IMR-90 (cell line): ENCODE measurements at regions not wholly inside any gene's neighbourhood (a gene's known extent, or its start where the extent isn't known, plus 50 kb on each side); places are given as distances from the start of the nearest gene placed in this dataset.

ENCODE experiments used
- ATAC-seq: fragments of 200-7000 bp; cut with Tn5 transposase; 2 replicates; pipeline ENCODE4 v1.9.1; 2020; ENCODE audit warnings: low read depth, mild to moderate bottlenecking, moderate library complexity
- BruUV-seq: library from RNA; stranded (reverse); fragments of 400-500 nt; replicated peaks from 2 replicates; lab custom pipeline; 2021; lab: Mats Ljungman, UMichigan
- CTCF ChIA-PET: fragments of 300-600 bp; formaldehyde crosslinking; extraction: SDS; loops from one replicate; lab custom pipeline; 2021; ENCODE audit warnings: antibody characterized with exemption; lab: Yijun Ruan, JAX
- POLR2A ChIA-PET: fragments of 300-600 bp; sonication (Branson Sonifier 250); formaldehyde crosslinking; loops from one replicate; lab custom pipeline; 2022; ENCODE audit warnings: antibody characterized with exemption; ENCODE audit not compliant: unreplicated experiment; lab: Charles Lee
- DNase-seq: peaks from one replicate; pipeline ENCODE4 v3.0.0; 2013
- H2AFZ ChIP-seq: replicated peaks from 2 replicates; pipeline ENCODE3; 2013; ENCODE audit warnings: low read length, mild to moderate bottlenecking; ENCODE audit not compliant: poor library complexity
- H2AK5ac ChIP-seq: 2 replicates; pipeline ENCODE4 v1.6.1; 2013; ENCODE audit warnings: low read depth, low read length, inconsistent platforms
- H2AK9ac ChIP-seq: replicated peaks from 2 replicates; pipeline ENCODE3; 2013; ENCODE audit warnings: mild to moderate bottlenecking, low read depth, low read length, moderate library complexity; ENCODE audit not compliant: poor library complexity
- H2BK120ac ChIP-seq: 2 replicates; pipeline ENCODE4 v1.6.1; 2013; ENCODE audit warnings: low read depth, low read length, inconsistent platforms
- H2BK15ac ChIP-seq: 3 replicates; pipeline ENCODE4 v1.6.1; 2013; ENCODE audit warnings: low read depth, low read length, inconsistent platforms
- H2BK20ac ChIP-seq: 2 replicates; pipeline ENCODE4 v1.6.1; 2013; ENCODE audit warnings: low read depth, mild to moderate bottlenecking, inconsistent platforms, low read length, moderate library complexity
- H2BK5ac ChIP-seq: 2 replicates; pipeline ENCODE4 v1.6.1; 2013; ENCODE audit warnings: mild to moderate bottlenecking, low read depth, low read length, inconsistent platforms; ENCODE audit not compliant: poor library complexity, severe bottlenecking
- H3K14ac ChIP-seq: replicated peaks from 2 replicates; pipeline ENCODE4 v1.6.1; 2013; ENCODE audit warnings: low read depth, low read length, inconsistent platforms
- H3K18ac ChIP-seq: 2 replicates; pipeline ENCODE4 v1.6.1; 2013; ENCODE audit warnings: low read depth, low read length, control low read depth
- H3K23ac ChIP-seq: 2 replicates; pipeline ENCODE4 v1.6.1; 2013; ENCODE audit warnings: low read depth, low read length, inconsistent platforms
- H3K27ac ChIP-seq: 2 replicates; pipeline ENCODE4 v1.5.1; 2013; ENCODE audit warnings: mild to moderate bottlenecking, control low read depth, low read length; ENCODE audit not compliant: insufficient read depth
- H3K27me3 ChIP-seq: 2 replicates; pipeline ENCODE4 v1.6.1; 2013; ENCODE audit warnings: low read length; ENCODE audit not compliant: control insufficient read depth, insufficient read depth
- H3K36me3 ChIP-seq: 2 replicates; pipeline ENCODE4 v1.6.1; 2013; ENCODE audit warnings: low read length, mixed read lengths; ENCODE audit not compliant: control insufficient read depth, insufficient read depth
- H3K4ac ChIP-seq: 2 replicates; pipeline ENCODE4 v1.6.1; 2013; ENCODE audit warnings: low read depth, low read length, inconsistent platforms
- H3K4me1 ChIP-seq: 2 replicates; pipeline ENCODE4 v1.6.1; 2013; ENCODE audit warnings: low read length, mixed read lengths; ENCODE audit not compliant: control insufficient read depth, insufficient read depth
- H3K4me2 ChIP-seq: 2 replicates; pipeline ENCODE4 v1.6.1; 2013; ENCODE audit warnings: low read depth, mild to moderate bottlenecking, control low read depth, low read length, moderate library complexity
- H3K4me3 ChIP-seq: 2 replicates; pipeline ENCODE4 v1.5.1; 2013; ENCODE audit warnings: low read depth, mild to moderate bottlenecking, control low read depth, low read length, moderate library complexity; ENCODE audit not compliant: insufficient read depth
- H3K56ac ChIP-seq: 2 replicates; pipeline ENCODE4 v1.6.1; 2013; ENCODE audit warnings: low read length, inconsistent platforms; ENCODE audit not compliant: insufficient read depth; ENCODE audit errors: extremely low read depth
- H3K79me1 ChIP-seq, 2 experiments: 2 replicates each; pipeline ENCODE4 v1.6.1; 2013; ENCODE audit warnings: low read length in 2 of 2, inconsistent platforms in 1 of 2, low read depth in 1 of 2
- H3K9ac ChIP-seq: 2 replicates; pipeline ENCODE4 v1.6.1; 2013; ENCODE audit warnings: low read depth, low read length, control low read depth
- H3K9me1 ChIP-seq: 2 replicates; pipeline ENCODE4 v1.6.1; 2013; ENCODE audit warnings: low read length, inconsistent platforms; ENCODE audit not compliant: insufficient read depth
- H3K9me3 ChIP-seq: 2 replicates; pipeline ENCODE4 v1.6.1; 2013; ENCODE audit warnings: low read length; ENCODE audit not compliant: control insufficient read depth, insufficient read depth
- H4K20me1 ChIP-seq: 2 replicates; pipeline ENCODE4 v1.6.1; 2013; ENCODE audit warnings: low read length, inconsistent platforms; ENCODE audit not compliant: insufficient read depth
- H4K5ac ChIP-seq: 2 replicates; pipeline ENCODE4 v1.6.1; 2013; ENCODE audit warnings: mild to moderate bottlenecking, low read depth, low read length, control low read depth
- H4K8ac ChIP-seq, 2 experiments: 2 replicates each; pipeline ENCODE4 v1.6.1; 2013; ENCODE audit warnings: low read depth in 2 of 2, low read length in 2 of 2, control low read depth in 1 of 2, inconsistent platforms in 1 of 2
- H4K91ac ChIP-seq: 2 replicates; pipeline ENCODE4 v1.6.1; 2013; ENCODE audit warnings: low read depth, low read length, inconsistent platforms; ENCODE audit not compliant: insufficient read depth
- CHD1 ChIP-seq: IDR thresholded peaks from 2 replicates; pipeline ENCODE4 v1.6.1; 2012; ENCODE audit warnings: low read depth, low read length, improper control_type of control experiment
- ELK1 ChIP-seq: fragments of 150-350 bp; IDR thresholded peaks from 2 replicates; pipeline ENCODE4 v1.6.1; 2016; ENCODE audit warnings: low read depth, mild to moderate bottlenecking, low read length, moderate library complexity, borderline replicate concordance
- FOS ChIP-seq: fragments of 150-350 bp; IDR thresholded peaks from 2 replicates; pipeline ENCODE4 v1.6.1; 2016; ENCODE audit warnings: low read depth, low read length
- MXI1 ChIP-seq: IDR thresholded peaks from 2 replicates; pipeline ENCODE4 v1.6.1; 2012; ENCODE audit warnings: low read depth, mild to moderate bottlenecking, low read length, moderate library complexity, borderline replicate concordance
- RFX5 ChIP-seq: IDR thresholded peaks from 2 replicates; pipeline ENCODE4 v1.8.0; 2012; ENCODE audit warnings: low read depth, mild to moderate bottlenecking, low read length, moderate library complexity
- USF2 ChIP-seq: fragments of 150-350 bp; IDR thresholded peaks from 2 replicates; pipeline ENCODE4 v1.6.1; 2017; ENCODE audit warnings: mild to moderate bottlenecking, antibody characterized with exemption, low read length, low read depth
- WGBS, 2 experiments: methylation state at CpG; one replicate each; pipeline versions ENCODE4 v1.1.5 to v1.1.7; 2013; ENCODE audit warnings: missing lambda C conversion rate in 2 of 2; ENCODE audit not compliant: insufficient read length in 1 of 2; ENCODE audit errors: extremely low coverage in 2 of 2; 5-methylcytosine and 5-hydroxymethylcytosine counted together
- dilution Hi-C: fragments of 300-500 bp; cut with HindIII; formaldehyde crosslinking; loops from one replicate; pipeline ENCODE4 v1.14.3; 2018; ENCODE audit warnings: low sequenced_read_pairs; ENCODE audit not compliant: unreplicated experiment
- in situ Hi-C: fragments of 300-500 bp; cut with MboI; formaldehyde crosslinking; loops from 3 replicates; pipeline ENCODE4 v1.14.3; 2019; ENCODE audit warnings: low sequenced_read_pairs, inconsistent platforms, mixed read lengths
- intact Hi-C: fragments of 100-400 bp; cut with micrococcal nuclease; formaldehyde crosslinking; loops from 2 replicates; pipeline ENCODE4 v1.10.0; 2022

- H3K4ac ChIP-seq, result no peak overlapping the region
- H4K8ac ChIP-seq, result no peak overlapping the region
- no peak overlapping the region for H2BK20ac ChIP-seq
- CTCF ChIA-PET, result no interaction called here
- ATAC-seq (no peak), DNase-seq (no peak)
- H2BK15ac ChIP-seq, result no peak overlapping the region
- H3K23ac ChIP-seq, result no peak overlapping the region
- no peak overlapping the region for H3K27ac ChIP-seq
- no peaks in the 10 kb centered on the region for H3K4me1 ChIP-seq
- H4K5ac ChIP-seq, result no peak overlapping the region
- H3K9ac ChIP-seq, result no peak overlapping the region
- H3K56ac ChIP-seq, result no peak overlapping the region
- BruUV-seq, result no TSS peak
- H4K20me1 ChIP-seq, result no peaks in the 10 kb centered on the region
- no peak overlapping the region for H2BK5ac ChIP-seq
- peaks cover 52% of the 10 kb centered on the region for H3K27me3 ChIP-seq
- H3K36me3 ChIP-seq, result no peaks in the 10 kb centered on the region
- H2AK5ac ChIP-seq, result no peak overlapping the region
- H3K18ac ChIP-seq, result no peak overlapping the region
- H3K4me3 ChIP-seq, result no peak overlapping the region
- WGBS, 2 experiments, result no CpG with 5 or more reads among the region's 8 CpGs
- no peak overlapping the region for H3K14ac ChIP-seq
- no peak overlapping the region for H3K4me2 ChIP-seq
- no peaks in the 10 kb centered on the region for H3K79me1 ChIP-seq
- no peaks in the 10 kb centered on the region for H3K9me1 ChIP-seq
- in situ Hi-C loops (no loop called here), dilution Hi-C loops (no loop called here), intact Hi-C loops (no loop called here)
- TF ChIP-seq MXI1 (no peak), RFX5 (no peak), USF2 (no peak), ELK1 (no peak), CHD1 (no peak), FOS (no peak)
- H2AK9ac ChIP-seq, result no peak overlapping the region
- H2AFZ ChIP-seq, result no peak overlapping the region
- no peaks in the 10 kb centered on the region for H3K9me3 ChIP-seq
- no peak overlapping the region for H4K91ac ChIP-seq
- POLR2A ChIA-PET, result no interaction called here
- no peak overlapping the region for H2BK120ac ChIP-seq
Measured at GRCh38 chr11:116582571-116582970, 190.2 kb downstream of the BUD13 start.
